ENCODE measurements at regions not wholly inside any gene's neighbourhood (a gene's known extent, or its start where the extent isn't known, plus 50 kb on each side); places are given as distances from the start of the nearest gene placed in this dataset.

DNA sequence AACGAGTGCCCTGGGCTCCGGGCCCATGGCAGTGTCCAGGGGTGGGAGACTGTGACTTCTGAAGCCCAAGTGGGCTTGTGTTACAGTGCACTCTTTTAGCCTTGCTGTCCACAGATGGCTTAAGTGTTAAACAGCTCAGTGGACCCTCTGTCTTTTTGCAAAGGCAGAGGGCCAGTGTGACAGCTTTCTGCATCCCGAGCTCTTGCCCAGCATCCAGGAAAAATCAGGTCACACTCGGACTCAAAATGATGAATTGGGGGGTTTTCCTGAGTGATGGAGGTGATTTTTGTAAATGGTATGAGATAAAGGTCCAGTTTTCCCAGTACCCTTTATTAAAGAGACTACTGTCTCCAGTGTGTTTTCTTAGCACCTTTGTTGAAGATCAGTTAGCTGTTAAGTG, 321.3 kb upstream of the GRAMD2B start:
- TF ChIP-seq, protein P1, sequence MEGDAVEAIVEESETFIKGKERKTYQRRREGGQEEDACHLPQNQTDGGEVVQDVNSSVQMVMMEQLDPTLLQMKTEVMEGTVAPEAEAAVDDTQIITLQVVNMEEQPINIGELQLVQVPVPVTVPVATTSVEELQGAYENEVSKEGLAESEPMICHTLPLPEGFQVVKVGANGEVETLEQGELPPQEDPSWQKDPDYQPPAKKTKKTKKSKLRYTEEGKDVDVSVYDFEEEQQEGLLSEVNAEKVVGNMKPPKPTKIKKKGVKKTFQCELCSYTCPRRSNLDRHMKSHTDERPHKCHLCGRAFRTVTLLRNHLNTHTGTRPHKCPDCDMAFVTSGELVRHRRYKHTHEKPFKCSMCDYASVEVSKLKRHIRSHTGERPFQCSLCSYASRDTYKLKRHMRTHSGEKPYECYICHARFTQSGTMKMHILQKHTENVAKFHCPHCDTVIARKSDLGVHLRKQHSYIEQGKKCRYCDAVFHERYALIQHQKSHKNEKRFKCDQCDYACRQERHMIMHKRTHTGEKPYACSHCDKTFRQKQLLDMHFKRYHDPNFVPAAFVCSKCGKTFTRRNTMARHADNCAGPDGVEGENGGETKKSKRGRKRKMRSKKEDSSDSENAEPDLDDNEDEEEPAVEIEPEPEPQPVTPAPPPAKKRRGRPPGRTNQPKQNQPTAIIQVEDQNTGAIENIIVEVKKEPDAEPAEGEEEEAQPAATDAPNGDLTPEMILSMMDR (IDR thresholded peaks at IDR 0.05) = no peak
- no peak for TF ChIP-seq POLR2A (IDR thresholded peaks at IDR 0.05)
